HG03045 (cell line): ENCODE measurements at regions not wholly inside any gene's neighbourhood (a gene's known extent, or its start where the extent isn't known, plus 50 kb on each side); places are given as distances from the start of the nearest gene placed in this dataset.
"Not testable (repeated sequence)": the region's sequence is repeated elsewhere in the genome, so short reads cannot be mapped to it uniquely, and the experiment has no call there.

Source experiments
- ATAC-seq: cut with Tn5 transposase; IDR thresholded peaks from one replicate; pipeline ENCODE4 v1.9.1; 2021; ENCODE audit warnings: mild to moderate bottlenecking, moderate library complexity; ENCODE audit not compliant: unreplicated experiment

GRCh38 chr9:28941856-28942255 lies 1368.6 kb upstream of the C9orf72 start:
- ATAC-seq = no peak

- no peak for ATAC-seq
Measured at GRCh38 chr9:28942941-28943340, 1369.7 kb upstream of the C9orf72 start.

GRCh38 chr9:28946648-28947047 lies 1373.4 kb upstream of the C9orf72 start:
- ATAC-seq = no peak

GRCh38 chr9:28951945-28952344 lies 1378.7 kb upstream of the C9orf72 start:
- ATAC-seq = no peak

- ATAC-seq = no peak
Measured at GRCh38 chr9:28956116-28956880, 1383.0 kb upstream of the C9orf72 start.

GRCh38 chr9:28960602-28961001 lies 1387.3 kb upstream of the C9orf72 start:
- no peak for ATAC-seq

- no peak for ATAC-seq
Measured at GRCh38 chr9:28961623-28962022, 1388.3 kb upstream of the C9orf72 start.

GRCh38 chr9:28967226-28967625 lies 1393.9 kb upstream of the C9orf72 start:
- no peak for ATAC-seq

- no peak for ATAC-seq
Measured at GRCh38 chr9:28970241-28970654, 1397.0 kb upstream of the C9orf72 start.

GRCh38 chr9:28971881-28972280 lies 1398.6 kb upstream of the C9orf72 start:
- ATAC-seq = no peak

- no peak for ATAC-seq
Measured at GRCh38 chr9:28976250-28976649, 1403.0 kb upstream of the C9orf72 start.

GRCh38 chr9:28976684-28977083 lies 1403.4 kb upstream of the C9orf72 start:
- no peak for ATAC-seq

GRCh38 chr9:28981129-28981528 lies 1407.8 kb upstream of the C9orf72 start:
- ATAC-seq = no peak

- no peak for ATAC-seq
Measured at GRCh38 chr9:28981711-28982110, 1408.4 kb upstream of the C9orf72 start.

GRCh38 chr9:28984016-28984415 lies 1410.7 kb upstream of the C9orf72 start:
- no peak for ATAC-seq

GRCh38 chr9:28990009-28990408 lies 1416.7 kb upstream of the C9orf72 start:
- ATAC-seq = not testable (repeated sequence)

- ATAC-seq = no peak
Measured at GRCh38 chr9:28999057-28999456, 1425.8 kb upstream of the C9orf72 start.

GRCh38 chr9:28999806-29000205 lies 1426.5 kb upstream of the C9orf72 start:
- no peak for ATAC-seq

- no peak for ATAC-seq
Measured at GRCh38 chr9:29001006-29001405, 1427.7 kb upstream of the C9orf72 start.

- no peak for ATAC-seq
Measured at GRCh38 chr9:29004988-29005387, 1431.7 kb upstream of the C9orf72 start.

GRCh38 chr9:29006628-29007027 lies 1433.3 kb upstream of the C9orf72 start:
- no peak for ATAC-seq

- ATAC-seq = no peak
Measured at GRCh38 chr9:29012911-29013310, 1439.6 kb upstream of the C9orf72 start.

- ATAC-seq = no peak
Measured at GRCh38 chr9:29021632-29022031, 1448.4 kb upstream of the C9orf72 start.
